ENCODE measurements at regions not wholly inside any gene's neighbourhood (a gene's known extent, or its start where the extent isn't known, plus 50 kb on each side); places are given as distances from the start of the nearest gene placed in this dataset.

- Histone ChIP-seq H3K27ac (ENCODE audit: low read depth, low read length) (no peak overlapping the region), H3K36me3 (ENCODE audit: insufficient read depth, low read length) (no peaks in the 10 kb centered on the region), H3K4me1 (ENCODE audit: insufficient read depth, low read length) (no peaks in the 10 kb centered on the region), H3K9me3 (ENCODE audit: insufficient read depth, low read depth, low read length) (no peaks in the 10 kb centered on the region), H3K27me3 (ENCODE audit: insufficient read depth, low read length) (no peaks in the 10 kb centered on the region), H3K4me3 (ENCODE audit: low read length) (no peak overlapping the region), H3K9ac (ENCODE audit: low read depth, low read length) (no peak overlapping the region)
- 86% methylated on average over 3 of the region's 3 CpGs for WGBS
Observed at GRCh38 chr12:118822512-118822911, 158.8 kb upstream of the SRRM4 start.

GRCh38 chr12:118827047-118827446, 154.3 kb upstream of the SRRM4 start:
- H3K9ac ChIP-seq (ENCODE audit: low read depth, low read length) = no peak overlapping the region
- no peak overlapping the region for H3K4me3 ChIP-seq (ENCODE audit: low read length)
- no peaks in the 10 kb centered on the region for H3K36me3 ChIP-seq (ENCODE audit: insufficient read depth, low read length)
- peaks cover 4% of the 10 kb centered on the region; the same call in 1 of the 2 replicates for H3K4me1 ChIP-seq (ENCODE audit: insufficient read depth, low read length)
- 82% methylated on average over 1 of the region's 1 CpG for WGBS
- H3K27me3 ChIP-seq (ENCODE audit: insufficient read depth, low read length) = no peaks in the 10 kb centered on the region
- no peak overlapping the region for H3K27ac ChIP-seq (ENCODE audit: low read depth, low read length)
- no peaks in the 10 kb centered on the region for H3K9me3 ChIP-seq (ENCODE audit: insufficient read depth, low read depth, low read length)

- Histone ChIP-seq H3K27me3 (ENCODE audit: insufficient read depth, low read length) (no peaks in the 10 kb centered on the region), H3K27ac (ENCODE audit: low read depth, low read length) (no peak overlapping the region), H3K9me3 (ENCODE audit: insufficient read depth, low read depth, low read length) (no peaks in the 10 kb centered on the region), H3K4me3 (ENCODE audit: low read length) (no peak overlapping the region), H3K36me3 (ENCODE audit: insufficient read depth, low read length) (no peaks in the 10 kb centered on the region), H3K4me1 (ENCODE audit: insufficient read depth, low read length) (peaks cover 4% of the 10 kb centered on the region; the same call in 1 of the 2 replicates), H3K9ac (ENCODE audit: low read depth, low read length) (no peak overlapping the region)
- WGBS = 85% methylated on average over 6 of the region's 6 CpGs
Observed at GRCh38 chr12:118827606-118828005, 153.7 kb upstream of the SRRM4 start.

GRCh38 chr12:118830296-118830695, 151.0 kb upstream of the SRRM4 start:
- no peaks in the 10 kb centered on the region for H3K27me3 ChIP-seq (ENCODE audit: insufficient read depth, low read length)
- no peaks in the 10 kb centered on the region for H3K36me3 ChIP-seq (ENCODE audit: insufficient read depth, low read length)
- no peaks in the 10 kb centered on the region for H3K9me3 ChIP-seq (ENCODE audit: insufficient read depth, low read depth, low read length)
- H3K9ac ChIP-seq (ENCODE audit: low read depth, low read length) = no peak overlapping the region
- H3K4me3 ChIP-seq (ENCODE audit: low read length) = no peak overlapping the region
- WGBS = 95% methylated on average over 1 of the region's 1 CpG
- H3K4me1 ChIP-seq (ENCODE audit: insufficient read depth, low read length) = peaks cover 4% of the 10 kb centered on the region; the same call in 1 of the 2 replicates
- no peak overlapping the region for H3K27ac ChIP-seq (ENCODE audit: low read depth, low read length)

GRCh38 chr12:118835926-118836325, 145.4 kb upstream of the SRRM4 start:
- H3K4me3 ChIP-seq (ENCODE audit: low read length) = no peak overlapping the region
- H3K9ac ChIP-seq (ENCODE audit: low read depth, low read length) = no peak overlapping the region
- no peaks in the 10 kb centered on the region for H3K9me3 ChIP-seq (ENCODE audit: insufficient read depth, low read depth, low read length)
- no peaks in the 10 kb centered on the region for H3K36me3 ChIP-seq (ENCODE audit: insufficient read depth, low read length)
- 95% methylated on average over 1 of the region's 1 CpG for WGBS
- H3K27ac ChIP-seq (ENCODE audit: low read depth, low read length) = no peak overlapping the region
- H3K4me1 ChIP-seq (ENCODE audit: insufficient read depth, low read length) = no peaks in the 10 kb centered on the region
- H3K27me3 ChIP-seq (ENCODE audit: insufficient read depth, low read length) = no peaks in the 10 kb centered on the region

- Histone ChIP-seq H3K9me3 (ENCODE audit: insufficient read depth, low read depth, low read length) (no peaks in the 10 kb centered on the region), H3K36me3 (ENCODE audit: insufficient read depth, low read length) (no peaks in the 10 kb centered on the region), H3K27ac (ENCODE audit: low read depth, low read length) (no peak overlapping the region), H3K4me1 (ENCODE audit: insufficient read depth, low read length) (no peaks in the 10 kb centered on the region), H3K27me3 (ENCODE audit: insufficient read depth, low read length) (no peaks in the 10 kb centered on the region), H3K4me3 (ENCODE audit: low read length) (no peak overlapping the region), H3K9ac (ENCODE audit: low read depth, low read length) (no peak overlapping the region)
Observed at GRCh38 chr12:118840399-118840798, 140.9 kb upstream of the SRRM4 start.

GRCh38 chr12:118840878-118841277, 140.5 kb upstream of the SRRM4 start:
- Histone ChIP-seq H3K4me3 (ENCODE audit: low read length) (no peak overlapping the region), H3K27ac (ENCODE audit: low read depth, low read length) (no peak overlapping the region), H3K4me1 (ENCODE audit: insufficient read depth, low read length) (no peaks in the 10 kb centered on the region), H3K27me3 (ENCODE audit: insufficient read depth, low read length) (no peaks in the 10 kb centered on the region), H3K36me3 (ENCODE audit: insufficient read depth, low read length) (no peaks in the 10 kb centered on the region), H3K9ac (ENCODE audit: low read depth, low read length) (no peak overlapping the region), H3K9me3 (ENCODE audit: insufficient read depth, low read depth, low read length) (no peaks in the 10 kb centered on the region)

GRCh38 chr12:118841588-118841987, 139.8 kb upstream of the SRRM4 start:
- H3K4me3 ChIP-seq (ENCODE audit: low read length) = no peak overlapping the region
- WGBS = 85% methylated on average over 5 of the region's 6 CpGs
- no peaks in the 10 kb centered on the region for H3K4me1 ChIP-seq (ENCODE audit: insufficient read depth, low read length)
- H3K27me3 ChIP-seq (ENCODE audit: insufficient read depth, low read length) = no peaks in the 10 kb centered on the region
- no peak overlapping the region for H3K9ac ChIP-seq (ENCODE audit: low read depth, low read length)
- no peaks in the 10 kb centered on the region for H3K9me3 ChIP-seq (ENCODE audit: insufficient read depth, low read depth, low read length)
- H3K36me3 ChIP-seq (ENCODE audit: insufficient read depth, low read length) = no peaks in the 10 kb centered on the region
- H3K27ac ChIP-seq (ENCODE audit: low read depth, low read length) = no peak overlapping the region

- 90% methylated on average over 2 of the region's 2 CpGs for WGBS
- Histone ChIP-seq H3K9ac (ENCODE audit: low read depth, low read length) (no peak overlapping the region), H3K27me3 (ENCODE audit: insufficient read depth, low read length) (no peaks in the 10 kb centered on the region), H3K9me3 (ENCODE audit: insufficient read depth, low read depth, low read length) (no peaks in the 10 kb centered on the region), H3K36me3 (ENCODE audit: insufficient read depth, low read length) (no peaks in the 10 kb centered on the region), H3K27ac (ENCODE audit: low read depth, low read length) (no peak overlapping the region), H3K4me1 (ENCODE audit: insufficient read depth, low read length) (no peaks in the 10 kb centered on the region), H3K4me3 (ENCODE audit: low read length) (no peak overlapping the region)
Observed at GRCh38 chr12:118842866-118843265, 138.5 kb upstream of the SRRM4 start.

- no peaks in the 10 kb centered on the region for H3K36me3 ChIP-seq (ENCODE audit: insufficient read depth, low read length)
- no peaks in the 10 kb centered on the region for H3K9me3 ChIP-seq (ENCODE audit: insufficient read depth, low read depth, low read length)
- H3K27ac ChIP-seq (ENCODE audit: low read depth, low read length) = no peak overlapping the region
- no peaks in the 10 kb centered on the region for H3K27me3 ChIP-seq (ENCODE audit: insufficient read depth, low read length)
- no peak overlapping the region for H3K4me3 ChIP-seq (ENCODE audit: low read length)
- no peaks in the 10 kb centered on the region for H3K4me1 ChIP-seq (ENCODE audit: insufficient read depth, low read length)
- 81% methylated on average over 2 of the region's 2 CpGs for WGBS
- H3K9ac ChIP-seq (ENCODE audit: low read depth, low read length) = no peak overlapping the region
Observed at GRCh38 chr12:118846416-118846815, 134.9 kb upstream of the SRRM4 start.

GRCh38 chr12:118850244-118850825, 131.0 kb upstream of the SRRM4 start:
- Histone ChIP-seq H3K27ac (ENCODE audit: low read depth, low read length) (no peak overlapping the region), H3K9me3 (ENCODE audit: insufficient read depth, low read depth, low read length) (no peaks in the 10 kb centered on the region), H3K27me3 (ENCODE audit: insufficient read depth, low read length) (no peaks in the 10 kb centered on the region), H3K4me3 (ENCODE audit: low read length) (no peak overlapping the region), H3K4me1 (ENCODE audit: insufficient read depth, low read length) (no peaks in the 10 kb centered on the region), H3K36me3 (ENCODE audit: insufficient read depth, low read length) (no peaks in the 10 kb centered on the region), H3K9ac (ENCODE audit: low read depth, low read length) (no peak overlapping the region)
- 35% methylated on average over 6 of the region's 7 CpGs for WGBS

- 92% methylated on average over 2 of the region's 2 CpGs for WGBS
- Histone ChIP-seq H3K27me3 (ENCODE audit: insufficient read depth, low read length) (no peaks in the 10 kb centered on the region), H3K9ac (ENCODE audit: low read depth, low read length) (no peak overlapping the region), H3K4me3 (ENCODE audit: low read length) (no peak overlapping the region), H3K27ac (ENCODE audit: low read depth, low read length) (no peak overlapping the region), H3K4me1 (ENCODE audit: insufficient read depth, low read length) (no peaks in the 10 kb centered on the region), H3K9me3 (ENCODE audit: insufficient read depth, low read depth, low read length) (no peaks in the 10 kb centered on the region), H3K36me3 (ENCODE audit: insufficient read depth, low read length) (no peaks in the 10 kb centered on the region)
Observed at GRCh38 chr12:118851891-118852290, 129.4 kb upstream of the SRRM4 start.
